Activated T-helper 17 cell treated with anti-CD3 and anti-CD28 coated beads, Interleukin-2, amount 50 U/mL, for 72 hours (primary cell): ENCODE measurements at regions not wholly inside any gene's neighbourhood (a gene's known extent, or its start where the extent isn't known, plus 50 kb on each side); places are given as distances from the start of the nearest gene placed in this dataset.

Source experiments
- ATAC-seq: fragments of 150-1000 bp; cut with Tn5 transposase; replicated peaks from 2 replicates; pipeline ENCODE4 v1.10.0; 2021; ENCODE audit warnings: mild to moderate bottlenecking, moderate library complexity
- H3K27ac Mint-ChIP-seq: one replicate; pipeline ENCODE4 v1.8.0; 2022; ENCODE audit warnings: mixed read lengths
- H3K27me3 Mint-ChIP-seq: one replicate; pipeline ENCODE4 v1.8.0; 2022; ENCODE audit warnings: mixed read lengths
- H3K36me3 Mint-ChIP-seq: one replicate; pipeline ENCODE4 v1.8.0; 2022; ENCODE audit warnings: low read depth, mild to moderate bottlenecking, mixed read lengths
- H3K4me1 Mint-ChIP-seq: one replicate; pipeline ENCODE4 v1.8.0; 2022; ENCODE audit warnings: mixed read lengths
- H3K4me3 Mint-ChIP-seq: one replicate; pipeline ENCODE4 v1.8.0; 2022; ENCODE audit warnings: mild to moderate bottlenecking, mixed read lengths
- H3K9me3 Mint-ChIP-seq: one replicate; pipeline ENCODE4 v1.8.0; 2022; ENCODE audit warnings: mixed read lengths

GRCh38 chr2:51151490-51152140 lies 119.7 kb upstream of the NRXN1 start:
- no peak for ATAC-seq
- Mint-ChIP-seq H3K27ac (no peak overlapping the region), H3K36me3 (no peaks in the 10 kb centered on the region)

GRCh38 chr2:51149725-51150124 lies 117.8 kb upstream of the NRXN1 start:
- no peak for ATAC-seq
- Mint-ChIP-seq H3K36me3 (no peaks in the 10 kb centered on the region), H3K4me1 (no peaks in the 10 kb centered on the region), H3K4me3 (no peak overlapping the region), H3K9me3 (peaks cover 6% of the 10 kb centered on the region), H3K27me3 (no peaks in the 10 kb centered on the region), H3K27ac (no peak overlapping the region)

More at GRCh38 chr2:51151490-51152140, 119.7 kb upstream of the NRXN1 start:
- Mint-ChIP-seq H3K4me1 (no peaks in the 10 kb centered on the region), H3K27me3 (no peaks in the 10 kb centered on the region), H3K4me3 (no peak overlapping the region), H3K9me3 (peaks cover 6% of the 10 kb centered on the region)

GRCh38 chr2:51145761-51146160 lies 113.8 kb upstream of the NRXN1 start:
- H3K36me3 Mint-ChIP-seq = no peaks in the 10 kb centered on the region
- H3K4me1 Mint-ChIP-seq = no peaks in the 10 kb centered on the region
- ATAC-seq = no peak
- peaks cover 6% of the 10 kb centered on the region for H3K9me3 Mint-ChIP-seq
- no peaks in the 10 kb centered on the region for H3K27me3 Mint-ChIP-seq
- no peak overlapping the region for H3K4me3 Mint-ChIP-seq
- H3K27ac Mint-ChIP-seq = no peak overlapping the region

- H3K9me3 Mint-ChIP-seq = peaks cover 8% of the 10 kb centered on the region
- no peaks in the 10 kb centered on the region for H3K27me3 Mint-ChIP-seq
- H3K36me3 Mint-ChIP-seq = no peaks in the 10 kb centered on the region
- H3K27ac Mint-ChIP-seq = no peak overlapping the region
- ATAC-seq = no peak
- no peak overlapping the region for H3K4me3 Mint-ChIP-seq
- no peaks in the 10 kb centered on the region for H3K4me1 Mint-ChIP-seq
These were observed 88.9 kb upstream of the NRXN1 start for GRCh38 chr2:51120754-51121280.

GRCh38 chr2:51111532-51111931 lies 79.6 kb upstream of the NRXN1 start:
- no peak overlapping the region for H3K27ac Mint-ChIP-seq
- H3K4me3 Mint-ChIP-seq = no peak overlapping the region
- no peaks in the 10 kb centered on the region for H3K36me3 Mint-ChIP-seq
- H3K9me3 Mint-ChIP-seq = peaks cover 7% of the 10 kb centered on the region
- no peaks in the 10 kb centered on the region for H3K4me1 Mint-ChIP-seq
- ATAC-seq = no peak
- no peaks in the 10 kb centered on the region for H3K27me3 Mint-ChIP-seq

GRCh38 chr2:51108794-51109193 lies 76.9 kb upstream of the NRXN1 start:
- H3K27me3 Mint-ChIP-seq = no peaks in the 10 kb centered on the region

GRCh38 chr2:51107841-51108240 lies 75.9 kb upstream of the NRXN1 start:
- H3K27me3 Mint-ChIP-seq = no peaks in the 10 kb centered on the region
- H3K27ac Mint-ChIP-seq = no peak overlapping the region
- H3K9me3 Mint-ChIP-seq = peaks cover 11% of the 10 kb centered on the region
- no peak for ATAC-seq
- no peak overlapping the region for H3K4me3 Mint-ChIP-seq
- H3K4me1 Mint-ChIP-seq = no peaks in the 10 kb centered on the region
- no peaks in the 10 kb centered on the region for H3K36me3 Mint-ChIP-seq

More at GRCh38 chr2:51108794-51109193, 76.9 kb upstream of the NRXN1 start:
- no peaks in the 10 kb centered on the region for H3K36me3 Mint-ChIP-seq
- H3K4me1 Mint-ChIP-seq = no peaks in the 10 kb centered on the region
- H3K4me3 Mint-ChIP-seq = no peak overlapping the region
- no peak overlapping the region for H3K27ac Mint-ChIP-seq
- ATAC-seq = no peak
- peaks cover 7% of the 10 kb centered on the region for H3K9me3 Mint-ChIP-seq

GRCh38 chr2:51105811-51106210 lies 73.9 kb upstream of the NRXN1 start:
- H3K4me1 Mint-ChIP-seq = no peaks in the 10 kb centered on the region
- H3K9me3 Mint-ChIP-seq = peaks cover 10% of the 10 kb centered on the region
- no peak for ATAC-seq
- no peaks in the 10 kb centered on the region for H3K27me3 Mint-ChIP-seq
- H3K36me3 Mint-ChIP-seq = no peaks in the 10 kb centered on the region
- H3K4me3 Mint-ChIP-seq = no peak overlapping the region
- no peak overlapping the region for H3K27ac Mint-ChIP-seq

- H3K27me3 Mint-ChIP-seq = no peaks in the 10 kb centered on the region
- H3K4me3 Mint-ChIP-seq = no peak overlapping the region
These were observed 71.3 kb upstream of the NRXN1 start for GRCh38 chr2:51103205-51103604.

GRCh38 chr2:51093016-51093415 lies 61.1 kb upstream of the NRXN1 start:
- no peak overlapping the region for H3K4me3 Mint-ChIP-seq
- no peaks in the 10 kb centered on the region for H3K27me3 Mint-ChIP-seq
- no peaks in the 10 kb centered on the region for H3K4me1 Mint-ChIP-seq
- H3K27ac Mint-ChIP-seq = no peak overlapping the region
- no peak for ATAC-seq
- peaks cover 15% of the 10 kb centered on the region for H3K9me3 Mint-ChIP-seq
- H3K36me3 Mint-ChIP-seq = no peaks in the 10 kb centered on the region

More at GRCh38 chr2:51103205-51103604, 71.3 kb upstream of the NRXN1 start:
- no peak for ATAC-seq
- H3K27ac Mint-ChIP-seq = no peak overlapping the region
- no peaks in the 10 kb centered on the region for H3K4me1 Mint-ChIP-seq
- H3K36me3 Mint-ChIP-seq = no peaks in the 10 kb centered on the region
- peaks cover 12% of the 10 kb centered on the region for H3K9me3 Mint-ChIP-seq

- H3K4me3 Mint-ChIP-seq = no peak overlapping the region
- H3K27ac Mint-ChIP-seq = no peak overlapping the region
- peaks cover 13% of the 10 kb centered on the region for H3K9me3 Mint-ChIP-seq
- ATAC-seq = no peak
- no peaks in the 10 kb centered on the region for H3K36me3 Mint-ChIP-seq
- no peaks in the 10 kb centered on the region for H3K27me3 Mint-ChIP-seq
- no peaks in the 10 kb centered on the region for H3K4me1 Mint-ChIP-seq
These were observed 53.6 kb upstream of the NRXN1 start for GRCh38 chr2:51085420-51086068.

- Mint-ChIP-seq H3K4me3 (no peak overlapping the region), H3K27ac (no peak overlapping the region), H3K9me3 (peaks cover 13% of the 10 kb centered on the region), H3K36me3 (no peaks in the 10 kb centered on the region), H3K4me1 (no peaks in the 10 kb centered on the region), H3K27me3 (no peaks in the 10 kb centered on the region)
- no peak for ATAC-seq
These were observed 52.8 kb upstream of the NRXN1 start for GRCh38 chr2:51084750-51085149.
